BE2C (cell line): ENCODE measurements at regions not wholly inside any gene's neighbourhood (a gene's known extent, or its start where the extent isn't known, plus 50 kb on each side); places are given as distances from the start of the nearest gene placed in this dataset.
A peak's percentile ranks its signal among the peaks of the same experiment; 100 is the strongest.

Experiments used
- DNase-seq: peaks from one replicate; pipeline ENCODE4 v3.0.0-alpha.2; 2020
- H3K27me3 ChIP-seq: fragments of 250-450 bp; sonication (Bioruptor Pico); 2 replicates; pipeline ENCODE4 v1.5.1; 2020; ENCODE audit warnings: mild to moderate bottlenecking
- H3K36me3 ChIP-seq: fragments of 250-450 bp; sonication (Bioruptor Pico); 2 replicates; pipeline ENCODE4 v1.5.1; 2020; ENCODE audit warnings: mild to moderate bottlenecking
- H3K4me1 ChIP-seq: fragments of 250-450 bp; sonication (Bioruptor Pico); 2 replicates; pipeline ENCODE4 v1.5.1; 2020
- H3K4me3 ChIP-seq: 2 replicates; pipeline ENCODE4 v1.5.1; 2011; ENCODE audit warnings: low read depth, low read length
- H3K9me3 ChIP-seq: fragments of 250-450 bp; sonication (Bioruptor Pico); 2 replicates; pipeline ENCODE4 v1.5.1; 2020
- CTCF ChIP-seq: IDR thresholded peaks from 2 replicates; pipeline ENCODE4 v1.5.1; 2012; ENCODE audit warnings: mild to moderate bottlenecking, low read depth, low read length

DNA sequence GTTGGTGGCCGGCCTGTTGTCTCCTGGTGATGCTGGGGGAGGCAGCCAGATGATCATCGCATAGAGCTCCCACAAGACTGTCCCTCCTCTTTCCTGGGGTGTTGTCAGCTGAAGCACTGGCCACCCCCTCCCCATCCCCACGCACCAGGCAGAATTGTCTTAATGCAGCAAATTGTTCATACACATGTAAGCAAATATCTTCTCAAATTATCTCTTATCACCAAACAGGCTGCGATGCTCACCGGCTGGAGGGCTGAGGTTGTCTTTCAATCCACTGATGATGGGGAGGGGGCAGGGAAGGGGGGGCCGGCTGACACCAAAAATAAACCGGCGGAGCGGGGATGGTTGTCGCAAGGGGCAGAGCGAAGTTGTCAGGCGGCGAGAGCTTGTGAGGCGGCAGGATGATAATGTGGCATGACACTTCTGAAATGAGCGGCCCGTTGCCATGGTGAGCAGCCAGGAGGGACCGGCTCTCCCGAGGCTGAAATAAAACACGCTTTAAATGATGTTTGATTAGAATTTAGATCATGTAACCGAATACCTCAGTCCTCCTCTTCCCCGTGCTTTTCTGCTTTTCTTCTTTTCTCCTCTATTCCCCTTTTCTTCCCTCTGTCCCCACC, 59.8 kb downstream of the MRM1 start:
- H3K27me3 ChIP-seq, result no peaks in the 10 kb centered on the region
- peaks cover 12% of the 10 kb centered on the region for H3K4me1 ChIP-seq
- H3K36me3 ChIP-seq, result no peaks in the 10 kb centered on the region
- no peak for TF ChIP-seq CTCF
- no peak for DNase-seq
- no peaks in the 10 kb centered on the region for H3K9me3 ChIP-seq
- peak overlapping the region; percentile 19 for H3K4me3 ChIP-seq

GRCh38 chr17:36661688-36662087, 60.3 kb downstream of the MRM1 start:
- no peaks in the 10 kb centered on the region for H3K36me3 ChIP-seq
- no peak for DNase-seq
- peak overlapping the region; percentile 19 for H3K4me3 ChIP-seq
- H3K4me1 ChIP-seq, result peaks cover 12% of the 10 kb centered on the region
- no peak for TF ChIP-seq CTCF
- no peaks in the 10 kb centered on the region for H3K27me3 ChIP-seq
- no peaks in the 10 kb centered on the region for H3K9me3 ChIP-seq

DNA sequence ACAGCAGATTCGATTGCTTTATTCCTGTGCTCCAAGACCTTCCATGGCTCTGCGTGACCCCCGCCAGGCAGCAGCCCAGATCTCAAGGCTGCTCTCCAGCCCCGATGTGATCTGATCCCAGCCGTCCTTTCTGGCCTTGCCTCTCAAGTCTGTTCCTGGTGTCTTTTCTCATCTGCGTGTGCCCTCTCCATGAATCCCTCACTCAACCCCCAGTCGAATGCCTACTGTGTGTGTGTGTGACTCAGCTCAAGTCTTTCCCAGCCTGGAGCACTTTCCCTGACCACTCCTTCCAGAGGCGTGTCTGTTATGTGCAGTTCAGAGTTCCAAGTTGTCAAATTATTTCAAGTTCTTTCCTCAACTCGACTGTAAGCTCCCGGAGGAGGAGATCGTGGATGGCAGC, 64.0 kb downstream of the MRM1 start:
- no peaks in the 10 kb centered on the region for H3K36me3 ChIP-seq
- DNase-seq, result no peak

DNA sequence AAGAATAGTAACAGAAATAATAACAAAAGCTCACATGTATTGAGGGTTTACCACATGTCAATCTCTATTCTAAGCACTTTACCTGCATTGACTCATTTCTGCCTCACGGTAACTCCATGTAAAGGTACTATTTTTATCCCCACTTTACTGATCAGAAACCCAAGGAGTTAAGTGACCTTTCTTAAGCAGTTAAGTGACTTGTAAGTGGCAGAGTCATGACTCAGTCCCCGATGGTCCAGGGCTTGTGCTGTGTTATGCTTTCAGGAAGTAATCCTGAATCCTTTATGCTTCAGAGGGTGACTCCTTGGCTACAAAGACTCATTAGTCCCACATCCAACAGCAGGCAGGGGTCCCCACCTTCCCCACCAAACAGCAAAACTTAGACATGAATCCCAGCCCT, 66.5 kb downstream of the MRM1 start:
- Histone ChIP-seq H3K4me1 (no peaks in the 10 kb centered on the region), H3K9me3 (no peaks in the 10 kb centered on the region), H3K27me3 (no peaks in the 10 kb centered on the region), H3K36me3 (no peaks in the 10 kb centered on the region), H3K4me3 (no peak overlapping the region)
- no peak for TF ChIP-seq CTCF
- no peak for DNase-seq

More for the DNA sequence above, 64.0 kb downstream of the MRM1 start:
- H3K4me1 ChIP-seq, result peaks cover 12% of the 10 kb centered on the region
- no peaks in the 10 kb centered on the region for H3K9me3 ChIP-seq
- H3K4me3 ChIP-seq, result no peak overlapping the region
- H3K27me3 ChIP-seq, result no peaks in the 10 kb centered on the region
- no peak for TF ChIP-seq CTCF

GRCh38 chr17:36668824-36669223, 67.4 kb downstream of the MRM1 start:
- Histone ChIP-seq H3K4me3 (no peak overlapping the region), H3K27me3 (no peaks in the 10 kb centered on the region), H3K36me3 (no peaks in the 10 kb centered on the region), H3K9me3 (no peaks in the 10 kb centered on the region), H3K4me1 (no peaks in the 10 kb centered on the region)
- TF ChIP-seq CTCF, result no peak
- no peak for DNase-seq

GRCh38 chr17:36671144-36671543, 69.8 kb downstream of the MRM1 start:
- no peaks in the 10 kb centered on the region for H3K27me3 ChIP-seq
- H3K36me3 ChIP-seq, result no peaks in the 10 kb centered on the region
- H3K4me1 ChIP-seq, result no peaks in the 10 kb centered on the region
- no peak for DNase-seq
- no peak overlapping the region for H3K4me3 ChIP-seq
- no peak for TF ChIP-seq CTCF
- no peaks in the 10 kb centered on the region for H3K9me3 ChIP-seq
